ENCODE measurements at regions not wholly inside any gene's neighbourhood (a gene's known extent, or its start where the extent isn't known, plus 50 kb on each side); places are given as distances from the start of the nearest gene placed in this dataset.

- Histone ChIP-seq H3K79me2 (ENCODE audit: control insufficient read depth in 1 of 2, insufficient read depth in 2 of 2, low read length in 2 of 2) (no peaks in the 10 kb centered on the region), H3K4me2 (ENCODE audit: insufficient read depth in 1 of 2, low read depth in 2 of 2, low read length in 2 of 2) (no peak overlapping the region), H3K23me2 (ENCODE audit: low read depth, low read length) (no peaks in the 10 kb centered on the region), H3K18ac (ENCODE audit: extremely low read depth, low read length) (no peak overlapping the region), H3K27ac (ENCODE audit: low read depth, low read length) (no peak overlapping the region), H3K14ac (ENCODE audit: insufficient read length) (no peak overlapping the region), H3K79me1 (ENCODE audit: low read depth, low read length) (no peaks in the 10 kb centered on the region), H3K9me3 (ENCODE audit: insufficient read depth in 2 of 2, low read depth in 1 of 2, low read length in 1 of 2) (no peaks in the 10 kb centered on the region; a peak in 1 of 4 replicates), H4K5ac (ENCODE audit: insufficient read length, low read depth, low read length) (no peak overlapping the region), H4K91ac (replicated peaks; ENCODE audit: insufficient read length, low read length) (no peak overlapping the region), H3K23ac (ENCODE audit: insufficient read length) (no peak overlapping the region), H2BK12ac (ENCODE audit: low read depth, low read length) (no peak overlapping the region), H4K8ac (ENCODE audit: extremely low read depth, insufficient read depth, low read length) (peak overlapping the region; percentile 57; the same call in 1 of the 2 replicates), H2BK120ac (replicated peaks; ENCODE audit: low read depth, low read length) (no peak overlapping the region), H2AK5ac (ENCODE audit: low read depth, low read length) (no peak overlapping the region), H3K36me3 (ENCODE audit: control insufficient read depth in 2 of 4, insufficient read depth in 4 of 4, low read length in 3 of 4) (no peaks in the 10 kb centered on the region), H2BK20ac (ENCODE audit: low read length) (no peak overlapping the region), H2BK15ac (ENCODE audit: low read length) (no peak overlapping the region), H2BK5ac (ENCODE audit: low read depth, low read length) (no peak overlapping the region), H4K20me1 (replicated peaks in 1 of 2; ENCODE audit: control insufficient read depth in 1 of 2, insufficient read depth in 2 of 2, low read length in 2 of 2) (no peaks in the 10 kb centered on the region), H3K4me1 (replicated peaks in 1 of 4; ENCODE audit: control insufficient read depth in 3 of 4, insufficient read depth in 4 of 4, low read length in 3 of 4) (peaks cover 0 to 5% (median 0%) of the 10 kb centered on the region in 4 experiments; a peak in 1 of 7 replicates), H3K9ac (replicated peaks in 1 of 4; ENCODE audit: extremely low read depth in 1 of 4, low read depth in 3 of 4, low read length in 3 of 4) (no peak overlapping the region), H3K4me3 (ENCODE audit: extremely low read depth in 1 of 4, insufficient read depth in 2 of 4, low read depth in 3 of 4, low read length in 4 of 4) (no peak overlapping the region), H2AFZ (ENCODE audit: low read length) (no peak overlapping the region), H3K56ac (replicated peaks; ENCODE audit: insufficient read length, low read depth, low read length) (no peak overlapping the region), H3K4ac (replicated peaks; ENCODE audit: insufficient read length, low read depth, low read length) (no peak overlapping the region), H3K27me3 (replicated peaks in 1 of 4; ENCODE audit: control insufficient read depth in 3 of 4, extremely low read depth in 1 of 4, insufficient read depth in 3 of 4, low read length in 3 of 4) (no peaks in the 10 kb centered on the region)
- CTCF ChIA-PET (ENCODE audit: partially characterized antibody): no interaction called here
- DNase-seq (ENCODE audit: low read depth in 1 of 2, low spot score in 2 of 2): peak in 1 of 2 experiments; percentile 46
- TF ChIP-seq, protein P1, sequence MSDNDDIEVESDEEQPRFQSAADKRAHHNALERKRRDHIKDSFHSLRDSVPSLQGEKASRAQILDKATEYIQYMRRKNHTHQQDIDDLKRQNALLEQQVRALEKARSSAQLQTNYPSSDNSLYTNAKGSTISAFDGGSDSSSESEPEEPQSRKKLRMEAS (IDR thresholded peaks at IDR 0.05): no peak
- no peak for TF ChIP-seq EP300 (IDR thresholded peaks at IDR 0.05; ENCODE audit: borderline replicate concordance in 1 of 2, low read depth in 2 of 2, low read length in 2 of 2)
- TF ChIP-seq RBBP5 (IDR thresholded peaks at IDR 0.05; ENCODE audit: borderline replicate concordance, low read depth, low read length): no peak
- TF ChIP-seq POU5F1 (IDR thresholded peaks at IDR 0.05; ENCODE audit: low read depth, low read length): no peak
- FAIRE-seq: no peak
- WGBS, 2 experiments (ENCODE audit: extremely low coverage in 1 of 2, insufficient coverage in 1 of 2, insufficient read length in 1 of 2, insufficient replicate concordance in 2 of 2, low coverage in 1 of 2, low lambda C conversion rate in 2 of 2, missing lambda C conversion rate in 1 of 2): 94% methylated on average over 20 of the region's 20 CpGs; no CpG with 5 or more reads in 1 of the 2 experiments
- POLR2A ChIA-PET (ENCODE audit: partially characterized antibody): no interaction called here
Observed at GRCh38 chr5:110956280-110956912, 115.1 kb upstream of the TSLP start.
